ENCODE measurements at regions not wholly inside any gene's neighbourhood (a gene's known extent, or its start where the extent isn't known, plus 50 kb on each side); places are given as distances from the start of the nearest gene placed in this dataset.

DNA sequence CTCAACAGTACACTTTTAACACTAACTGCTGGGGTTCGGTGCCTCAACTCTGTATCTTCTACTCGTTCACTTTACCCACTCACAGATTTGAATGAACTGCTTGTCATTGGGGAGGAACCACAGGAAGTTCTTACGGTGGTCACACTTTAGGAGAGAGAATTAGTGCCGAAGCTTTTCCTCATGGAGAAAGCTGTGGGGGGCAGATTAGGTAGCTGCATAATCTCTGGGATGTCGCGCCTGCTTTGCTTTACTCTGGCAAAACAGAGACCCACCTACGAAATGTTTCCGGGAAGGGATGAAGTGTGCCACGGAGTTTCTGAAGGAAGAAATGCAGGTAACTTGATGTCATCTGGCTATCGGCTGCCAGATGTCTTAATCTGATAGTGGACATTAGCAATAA, 949.7 kb upstream of the TENM3 start:
- TF ChIP-seq, protein P1, sequence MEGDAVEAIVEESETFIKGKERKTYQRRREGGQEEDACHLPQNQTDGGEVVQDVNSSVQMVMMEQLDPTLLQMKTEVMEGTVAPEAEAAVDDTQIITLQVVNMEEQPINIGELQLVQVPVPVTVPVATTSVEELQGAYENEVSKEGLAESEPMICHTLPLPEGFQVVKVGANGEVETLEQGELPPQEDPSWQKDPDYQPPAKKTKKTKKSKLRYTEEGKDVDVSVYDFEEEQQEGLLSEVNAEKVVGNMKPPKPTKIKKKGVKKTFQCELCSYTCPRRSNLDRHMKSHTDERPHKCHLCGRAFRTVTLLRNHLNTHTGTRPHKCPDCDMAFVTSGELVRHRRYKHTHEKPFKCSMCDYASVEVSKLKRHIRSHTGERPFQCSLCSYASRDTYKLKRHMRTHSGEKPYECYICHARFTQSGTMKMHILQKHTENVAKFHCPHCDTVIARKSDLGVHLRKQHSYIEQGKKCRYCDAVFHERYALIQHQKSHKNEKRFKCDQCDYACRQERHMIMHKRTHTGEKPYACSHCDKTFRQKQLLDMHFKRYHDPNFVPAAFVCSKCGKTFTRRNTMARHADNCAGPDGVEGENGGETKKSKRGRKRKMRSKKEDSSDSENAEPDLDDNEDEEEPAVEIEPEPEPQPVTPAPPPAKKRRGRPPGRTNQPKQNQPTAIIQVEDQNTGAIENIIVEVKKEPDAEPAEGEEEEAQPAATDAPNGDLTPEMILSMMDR (IDR thresholded peaks at IDR 0.05) = no peak
- TF ChIP-seq POLR2AphosphoS5 (IDR thresholded peaks at IDR 0.05) (no peak), EP300 (IDR thresholded peaks at IDR 0.05) (no peak), POLR2A (IDR thresholded peaks at IDR 0.05; ENCODE audit: low read depth) (no peak)
- no peaks in the 10 kb centered on the region for H3K4me1 ChIP-seq
- no peaks in the 10 kb centered on the region for H3K36me3 ChIP-seq
- peaks cover 0 to 7% (median 0%) of the 10 kb centered on the region in 4 donors for H3K9me3 ChIP-seq
- DNase-seq (ENCODE audit: extremely low spot score) = no peak
- H3K27ac ChIP-seq (replicated peaks in 1 of 4) = no peak overlapping the region
- WGBS = 72% methylated on average over 10 of the region's 10 CpGs
- H3K4me3 ChIP-seq = no peak overlapping the region
- H3K27me3 ChIP-seq = peaks cover 0 to 7% (median 0%) of the 10 kb centered on the region in 4 donors
- intact Hi-C loops (cut with DNase I) = no loop called here

DNA sequence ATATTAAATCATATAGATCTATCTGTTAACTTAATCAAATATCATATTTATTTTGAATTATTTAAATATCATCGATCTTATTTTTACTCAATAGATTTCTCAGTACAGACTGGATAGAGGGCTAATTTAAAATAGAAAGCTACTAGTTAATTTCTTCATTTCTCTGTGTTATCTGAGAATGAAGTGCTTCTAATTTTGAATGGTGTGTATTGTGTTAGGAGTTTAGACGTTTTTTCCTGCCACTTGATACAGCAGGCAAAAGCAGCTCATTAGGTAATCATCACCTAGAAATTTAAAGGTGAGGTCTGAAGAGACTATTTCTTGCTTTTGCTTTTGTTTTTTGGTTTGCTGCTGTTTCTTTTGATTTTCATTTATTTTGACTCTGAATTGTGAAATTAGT, 948.8 kb upstream of the TENM3 start:
- peaks cover 0 to 9% (median 0%) of the 10 kb centered on the region in 4 donors for H3K9me3 ChIP-seq
- TF ChIP-seq, protein P1 (IDR thresholded peaks at IDR 0.05) = no peak
- no peak for TF ChIP-seq EP300 (IDR thresholded peaks at IDR 0.05)
- TF ChIP-seq POLR2AphosphoS5 (IDR thresholded peaks at IDR 0.05) = no peak
- TF ChIP-seq POLR2A (IDR thresholded peaks at IDR 0.05; ENCODE audit: low read depth) = no peak
- H3K27me3 ChIP-seq = peaks cover 0 to 7% (median 0%) of the 10 kb centered on the region in 4 donors
- H3K36me3 ChIP-seq = no peaks in the 10 kb centered on the region
- H3K4me3 ChIP-seq = no peak overlapping the region
- 62% methylated on average over 2 of the region's 2 CpGs for WGBS
- no peak overlapping the region for H3K27ac ChIP-seq (replicated peaks in 1 of 4)
- H3K4me1 ChIP-seq = no peaks in the 10 kb centered on the region
- intact Hi-C loops (cut with DNase I) = no loop called here
- no peak for DNase-seq (ENCODE audit: extremely low spot score)

DNA sequence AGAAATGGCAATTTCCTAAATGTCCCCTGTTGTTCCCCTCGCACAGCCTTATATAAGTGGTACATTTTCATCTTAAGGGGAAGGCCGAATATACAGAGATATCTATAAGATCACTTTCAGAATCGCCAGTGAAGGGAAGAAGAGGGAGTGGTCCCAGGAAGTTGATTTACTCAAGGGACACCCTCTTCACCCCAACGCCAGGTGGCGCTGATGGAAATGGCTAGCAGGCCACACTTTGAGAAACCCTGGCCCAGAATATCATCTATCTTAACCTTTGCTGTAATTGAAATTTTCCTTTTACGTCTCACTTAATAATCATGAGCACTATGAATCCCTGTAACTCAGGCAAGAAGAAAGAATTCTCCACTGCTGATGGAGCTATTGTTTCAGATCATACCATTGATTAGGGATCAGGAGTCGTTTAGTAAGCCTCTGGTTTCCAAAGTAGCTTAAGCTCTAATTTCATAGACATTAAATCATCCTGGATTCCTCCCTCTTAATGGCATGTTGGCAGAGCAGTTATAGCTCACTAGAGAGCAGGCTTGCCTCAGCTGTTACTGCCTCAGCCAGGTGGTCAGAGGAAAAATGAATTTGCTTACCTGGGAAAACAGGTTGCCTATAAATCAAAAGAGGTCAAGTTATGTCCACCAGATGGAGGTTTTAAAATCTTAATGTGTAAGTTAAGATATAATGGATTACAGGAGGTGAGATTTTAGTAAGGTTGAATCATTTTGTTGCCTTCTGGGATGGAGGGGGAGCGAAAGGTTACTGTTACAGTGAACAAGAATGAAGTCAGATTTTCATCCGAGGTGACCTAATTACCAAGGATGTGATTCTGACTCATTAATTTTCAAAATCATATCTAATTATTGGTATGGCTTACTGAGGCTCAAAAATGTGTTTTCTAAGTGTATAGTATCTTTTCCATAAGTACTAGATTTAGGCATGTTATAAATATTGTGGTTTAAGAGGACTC, 941.2 kb upstream of the TENM3 start:
- intact Hi-C loops (cut with DNase I) = no loop called here
- no peaks in the 10 kb centered on the region for H3K36me3 ChIP-seq
- peaks cover 0 to 9% (median 0%) of the 10 kb centered on the region in 4 donors for H3K9me3 ChIP-seq
- no peak for TF ChIP-seq POLR2AphosphoS5 (IDR thresholded peaks at IDR 0.05)
- TF ChIP-seq EP300 (IDR thresholded peaks at IDR 0.05) = no peak
- TF ChIP-seq POLR2A (IDR thresholded peaks at IDR 0.05; ENCODE audit: low read depth) = no peak
- TF ChIP-seq, protein P1 (IDR thresholded peaks at IDR 0.05) = peak in 1 of 3 experiments; percentile 13
- DNase-seq (ENCODE audit: extremely low spot score) = no peak
- no peaks in the 10 kb centered on the region for H3K4me1 ChIP-seq
- 61% methylated on average over 9 of the region's 9 CpGs for WGBS
- no peaks in the 10 kb centered on the region for H3K27me3 ChIP-seq
- H3K4me3 ChIP-seq = no peak overlapping the region
- H3K27ac ChIP-seq (replicated peaks in 1 of 4) = no peak overlapping the region

DNA sequence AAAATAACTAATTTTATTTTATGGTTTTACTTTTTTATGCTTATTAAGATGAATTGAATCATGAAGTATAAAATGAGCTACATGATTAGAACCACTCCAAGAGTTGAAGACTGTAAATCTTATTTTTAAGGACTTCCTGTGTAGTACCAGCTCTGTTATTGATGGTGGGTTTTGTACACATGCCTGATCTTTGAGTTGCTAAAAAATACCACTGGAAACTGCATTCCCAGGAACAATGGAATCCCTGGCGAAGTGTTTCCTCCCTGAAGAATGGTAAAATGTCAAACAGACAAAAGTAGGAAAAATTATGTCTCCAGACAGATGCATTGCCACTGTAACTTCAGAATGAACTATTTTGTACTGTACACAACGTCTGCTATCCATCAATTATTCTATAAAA, 935.4 kb upstream of the TENM3 start:
- TF ChIP-seq POLR2AphosphoS5 (IDR thresholded peaks at IDR 0.05) (no peak), EP300 (IDR thresholded peaks at IDR 0.05) (no peak), POLR2A (IDR thresholded peaks at IDR 0.05; ENCODE audit: low read depth) (no peak)
- TF ChIP-seq, protein P1 (IDR thresholded peaks at IDR 0.05) = no peak
- H3K4me3 ChIP-seq = no peak overlapping the region
- no peak for DNase-seq (ENCODE audit: extremely low spot score)
- intact Hi-C loops (cut with DNase I) = no loop called here
- H3K27ac ChIP-seq (replicated peaks in 1 of 4) = no peak overlapping the region
- WGBS = 35% methylated on average over 2 of the region's 2 CpGs
- no peaks in the 10 kb centered on the region for H3K9me3 ChIP-seq
- no peaks in the 10 kb centered on the region for H3K36me3 ChIP-seq
- no peaks in the 10 kb centered on the region for H3K27me3 ChIP-seq
- H3K4me1 ChIP-seq = no peaks in the 10 kb centered on the region

Measured in esophagus muscularis mucosa (tissue), 4 donors.